DOHH2 (cell line): ENCODE measurements at regions not wholly inside any gene's neighbourhood (a gene's known extent, or its start where the extent isn't known, plus 50 kb on each side); places are given as distances from the start of the nearest gene placed in this dataset.

Source experiments
- CTCF ChIP-seq: fragments of 200-600 bp; sonication (generic); IDR thresholded peaks from one replicate; pipeline ENCODE4 v1.5.1; 2014; ENCODE audit warnings: antibody characterized with exemption, mild to moderate bottlenecking, low read depth, low read length; ENCODE audit not compliant: poor library complexity, severe bottlenecking
- EZH2phosphoT487 ChIP-seq: fragments of 200-600 bp; sonication (generic); IDR thresholded peaks from 2 replicates; pipeline ENCODE4 v1.6.1; 2017; ENCODE audit warnings: borderline replicate concordance, mild to moderate bottlenecking, antibody characterized with exemption, low read length, moderate library complexity, mixed read lengths

GRCh38 chr10:57846307-57847065 lies 421.2 kb downstream of the IPMK start:
- TF ChIP-seq CTCF: no peak
- no peak for TF ChIP-seq EZH2phosphoT487
